ENCODE measurements at regions not wholly inside any gene's neighbourhood (a gene's known extent, or its start where the extent isn't known, plus 50 kb on each side); places are given as distances from the start of the nearest gene placed in this dataset.
"Not testable (repeated sequence)": the region's sequence is repeated elsewhere in the genome, so short reads cannot be mapped to it uniquely, and the experiment has no call there.

- DNase-seq: no peak
Measured at GRCh38 chr13:86426437-86426836, 627.2 kb upstream of the SLITRK6 start.

DNA sequence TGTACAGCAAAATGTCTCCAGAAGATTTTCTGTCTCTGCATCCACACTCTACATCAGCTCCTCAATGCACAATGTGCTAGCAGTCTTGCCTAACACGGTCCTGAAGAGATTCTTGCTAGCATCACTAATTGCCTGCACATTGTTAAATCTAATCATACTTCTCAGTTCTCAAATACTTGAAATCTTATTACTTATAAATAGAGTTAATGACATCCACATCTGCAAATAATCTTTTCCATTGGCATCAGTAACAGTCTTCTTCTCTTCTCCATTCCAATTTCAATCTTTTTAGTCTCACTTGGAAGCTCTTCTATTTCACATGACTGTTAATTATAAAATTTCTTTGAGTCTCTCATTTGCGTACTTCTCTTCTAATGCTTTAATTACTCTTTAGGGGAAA is 630.5 kb upstream of the SLITRK6 start:
- DNase-seq: no peak

- DNase-seq: no peak
Measured at GRCh38 chr13:86438034-86438433, 638.8 kb upstream of the SLITRK6 start.

DNA sequence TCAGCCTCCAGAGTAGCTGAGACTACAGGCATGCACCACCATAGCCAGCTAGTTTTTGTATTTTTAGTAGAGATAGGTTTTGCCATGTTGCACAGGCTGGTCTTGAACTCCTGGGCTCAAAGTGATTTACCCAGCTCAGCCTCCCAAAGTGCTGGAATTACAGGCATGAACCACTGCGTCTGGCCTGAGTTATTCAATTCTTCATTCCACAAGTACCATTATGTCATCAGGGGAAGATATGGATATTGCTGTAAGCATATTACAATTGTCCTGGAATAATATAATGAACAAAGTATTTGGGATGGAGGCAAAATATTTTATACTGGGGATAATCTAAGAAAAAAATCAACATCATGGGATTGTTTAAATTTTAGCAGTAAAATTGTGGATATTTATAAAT is 646.0 kb upstream of the SLITRK6 start:
- no peak for DNase-seq

DNA sequence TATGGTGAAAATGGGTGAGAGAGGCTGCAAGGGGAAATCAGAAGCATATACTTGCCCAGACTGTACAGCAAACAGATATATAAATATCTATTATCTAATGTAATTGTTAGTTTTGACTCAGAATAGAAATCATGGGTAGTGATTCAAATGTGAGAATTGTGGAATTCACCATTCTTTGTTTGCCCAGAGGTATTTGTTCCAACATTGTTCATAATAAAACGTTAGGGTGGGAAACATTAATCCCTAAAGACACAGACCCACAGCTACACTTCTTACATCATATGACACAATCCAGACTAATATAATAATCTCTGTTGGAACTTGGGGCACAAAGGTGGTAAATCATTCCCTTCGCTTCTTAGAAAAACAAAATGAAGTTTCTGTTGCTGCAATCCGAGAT is 646.5 kb upstream of the SLITRK6 start:
- DNase-seq: no peak

GRCh38 chr13:86446311-86446710 is 647.1 kb upstream of the SLITRK6 start:
- no peak for DNase-seq

GRCh38 chr13:86447479-86447878 is 648.3 kb upstream of the SLITRK6 start:
- DNase-seq: no peak

GRCh38 chr13:86462011-86462410 is 662.8 kb upstream of the SLITRK6 start:
- no peak for DNase-seq

GRCh38 chr13:86464193-86464592 is 665.0 kb upstream of the SLITRK6 start:
- no peak for DNase-seq

GRCh38 chr13:86474971-86475370 is 675.8 kb upstream of the SLITRK6 start:
- DNase-seq: no peak

DNA sequence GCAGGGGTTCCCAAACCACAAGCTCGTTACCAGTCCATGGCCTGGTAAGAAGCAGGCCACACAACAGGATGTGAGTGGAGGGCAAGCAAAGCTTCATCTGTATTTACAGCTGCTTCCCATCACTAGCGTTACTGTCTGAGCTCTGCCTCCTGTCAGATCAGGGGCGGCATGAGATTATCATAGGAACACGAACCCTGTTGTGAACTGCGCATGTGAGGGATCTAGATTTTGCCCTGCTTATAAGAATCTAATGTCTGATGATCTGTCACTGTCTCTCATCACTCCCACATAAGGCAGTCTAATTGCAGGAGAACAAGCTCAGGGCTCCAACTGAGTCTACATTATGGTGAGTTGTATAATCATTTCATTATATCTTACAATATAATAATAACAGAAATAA is 677.4 kb upstream of the SLITRK6 start:
- DNase-seq: no peak

- no peak for DNase-seq
Measured at GRCh38 chr13:86486582-86486981, 687.4 kb upstream of the SLITRK6 start.

DNA sequence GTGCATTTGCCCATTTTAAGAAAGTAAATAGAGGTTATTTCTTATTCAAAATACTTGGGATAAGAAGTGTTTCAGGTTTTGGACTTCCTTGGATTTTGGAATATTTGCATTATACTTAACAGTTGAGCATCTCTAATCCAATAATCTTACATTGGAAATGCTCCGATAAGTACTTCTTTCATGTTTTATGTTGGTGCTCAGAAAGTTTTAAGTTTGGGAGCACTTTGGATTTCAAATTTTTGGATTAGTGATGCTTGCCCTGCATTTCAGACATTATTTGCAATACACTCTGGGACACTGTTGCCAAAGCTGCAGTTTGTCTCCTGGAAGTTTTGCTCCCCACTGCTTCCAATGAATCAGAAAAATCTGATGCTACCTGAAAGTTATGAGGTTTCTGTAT is 691.9 kb upstream of the SLITRK6 start:
- no peak for DNase-seq

DNA sequence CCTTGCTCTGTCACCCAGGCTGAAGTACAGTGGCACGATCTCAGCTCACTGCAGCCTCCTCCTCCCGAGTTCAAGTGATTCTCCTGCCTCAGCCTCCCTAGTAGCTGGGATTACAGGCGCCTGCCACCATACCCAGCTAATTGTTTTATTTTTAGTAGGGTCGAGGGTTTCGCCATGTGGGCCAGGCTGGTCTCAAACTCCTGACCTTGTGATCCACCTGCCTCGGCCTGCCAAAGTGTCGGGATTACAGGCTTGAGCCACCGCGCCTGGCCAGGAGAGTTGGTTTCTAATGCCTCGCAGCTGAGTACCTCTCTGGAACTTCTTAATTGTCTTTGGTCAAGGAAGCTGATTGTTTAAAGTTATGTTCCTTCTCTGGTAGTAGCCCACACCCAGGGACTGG is 702.7 kb upstream of the SLITRK6 start:
- DNase-seq: not testable (repeated sequence)

- no peak for DNase-seq
Measured at GRCh38 chr13:86510792-86511191, 711.6 kb upstream of the SLITRK6 start.

DNA sequence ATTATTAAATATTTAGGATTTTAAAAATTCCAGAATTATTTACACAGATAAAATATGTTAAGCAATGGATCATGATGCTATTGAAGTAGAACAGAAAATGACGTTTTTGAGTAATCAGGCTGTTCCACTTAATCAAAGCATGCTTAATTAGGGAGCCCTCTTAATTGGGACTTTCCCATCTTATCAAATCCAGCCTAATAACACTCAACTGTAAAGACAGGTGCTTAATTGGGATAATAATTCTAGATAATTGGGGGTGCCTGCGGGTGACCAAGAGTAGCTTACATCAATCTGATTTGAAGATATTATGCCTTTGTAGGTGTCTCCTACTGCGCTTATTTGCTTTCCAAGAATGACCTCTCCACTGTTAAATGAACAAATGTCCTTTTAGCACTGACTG is 742.2 kb upstream of the SLITRK6 start:
- no peak for DNase-seq

DNA sequence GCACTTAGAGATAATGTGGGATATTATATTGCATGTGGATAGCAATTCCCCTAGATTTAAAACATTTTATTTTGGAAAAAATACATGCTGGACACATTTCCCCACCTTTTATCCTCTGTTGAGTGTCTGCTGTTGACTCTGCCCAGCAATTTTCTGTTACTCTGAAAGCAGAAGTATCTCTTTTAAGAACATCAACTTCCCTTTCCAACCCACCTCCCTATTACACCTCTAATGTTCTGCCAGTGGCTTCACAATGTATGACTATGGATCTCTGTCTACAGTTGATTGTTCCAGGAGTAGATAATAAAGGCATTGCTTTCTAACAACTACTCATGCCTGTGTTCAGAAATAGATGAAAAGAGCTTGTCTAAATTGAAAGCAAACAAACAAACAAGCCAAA is 754.8 kb upstream of the SLITRK6 start:
- DNase-seq: peak; percentile 81

GRCh38 chr13:86559901-86560300 is 760.7 kb upstream of the SLITRK6 start:
- DNase-seq: peak; percentile 9

DNA sequence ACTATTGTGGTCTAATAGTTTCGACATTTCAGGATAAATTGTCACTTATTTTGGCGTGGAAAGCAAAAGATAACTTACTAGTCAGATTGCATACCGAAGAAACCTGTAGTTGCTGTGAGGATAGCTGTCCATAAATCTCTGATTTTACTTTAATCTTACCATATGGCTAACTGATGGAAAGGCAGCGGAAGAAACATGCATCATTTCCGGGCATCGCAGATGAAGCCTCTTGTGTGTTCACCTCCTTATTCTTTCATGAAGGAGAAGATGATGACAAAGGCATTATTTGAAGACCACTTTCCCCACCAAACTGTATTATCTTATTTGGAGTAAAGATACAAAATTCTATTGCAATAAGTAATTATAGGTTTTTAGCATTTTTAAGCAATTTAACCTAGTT is 763.6 kb upstream of the SLITRK6 start:
- DNase-seq: no peak

DNA sequence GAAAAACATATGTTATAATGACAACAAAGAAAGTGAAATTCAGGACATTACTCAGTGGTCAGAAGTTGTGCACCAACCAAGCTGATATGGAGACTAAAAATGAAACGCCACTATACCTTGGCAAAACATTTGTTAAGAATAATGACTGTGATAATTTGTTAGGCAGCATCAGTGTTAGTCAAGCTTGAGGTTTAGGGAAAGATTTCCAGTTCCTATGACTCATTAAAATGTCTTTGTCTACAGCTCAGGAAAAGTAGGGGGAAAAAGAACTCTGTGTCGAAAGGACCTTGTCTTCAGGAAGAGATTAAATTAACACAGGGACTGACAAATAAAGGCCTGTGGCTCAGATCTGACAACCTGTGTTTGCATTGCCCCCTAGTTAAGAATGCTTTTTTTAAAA is 764.1 kb upstream of the SLITRK6 start:
- DNase-seq: no peak

GRCh38 chr13:86567119-86567518 is 767.9 kb upstream of the SLITRK6 start:
- no peak for DNase-seq

DNA sequence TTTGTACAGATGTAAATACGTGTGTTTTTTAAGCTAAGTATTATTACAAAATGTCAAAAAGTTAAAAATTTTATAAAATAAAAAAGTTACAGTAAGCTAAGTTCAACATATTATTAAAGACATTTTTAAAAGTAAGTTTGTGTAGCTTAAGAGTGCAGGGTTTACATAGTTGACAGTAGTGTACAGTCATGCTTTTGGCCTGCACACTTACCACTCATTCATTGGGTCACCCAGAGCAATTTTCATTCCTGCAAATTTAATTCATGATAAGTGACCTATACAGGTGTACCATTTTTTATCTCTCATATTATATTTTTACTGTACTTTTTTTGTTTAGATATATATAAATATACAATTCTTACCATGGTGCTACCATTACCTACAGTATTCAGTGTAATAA is 769.9 kb upstream of the SLITRK6 start:
- DNase-seq: no peak

GRCh38 chr13:86569974-86570373 is 770.8 kb upstream of the SLITRK6 start:
- no peak for DNase-seq

- DNase-seq: no peak
Measured at GRCh38 chr13:86572115-86572514, 772.9 kb upstream of the SLITRK6 start.

GRCh38 chr13:86579662-86580061 is 780.4 kb upstream of the SLITRK6 start:
- DNase-seq: no peak

DNA sequence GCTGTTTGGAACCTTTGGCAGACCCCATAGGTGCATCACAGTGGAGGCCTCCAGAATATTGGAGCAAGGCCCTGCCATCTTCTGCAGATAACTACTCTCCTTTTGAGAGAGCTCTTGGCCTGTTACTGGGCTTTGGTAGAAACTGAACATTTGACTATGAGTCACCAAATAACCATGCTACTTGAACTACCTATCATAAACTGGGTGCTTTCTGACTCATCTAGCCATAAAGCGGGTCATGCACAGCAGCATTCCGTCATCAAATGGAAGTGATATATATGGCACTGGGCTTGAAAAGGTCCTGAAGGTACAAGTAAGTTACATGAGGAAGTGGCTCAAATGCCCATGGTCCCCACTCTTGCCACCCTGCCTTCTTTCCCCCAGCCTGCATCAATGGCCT is 782.5 kb upstream of the SLITRK6 start:
- no peak for DNase-seq

Data from NCI-H2227 treated with DMSO at 0.1 percent for 48 hours (cell line).